Natural killer cell (primary cell): ENCODE measurements at regions not wholly inside any gene's neighbourhood (a gene's known extent, or its start where the extent isn't known, plus 50 kb on each side); places are given as distances from the start of the nearest gene placed in this dataset.

Experiments used
- ATAC-seq, 3 donors: fragments of 150-1000 bp in 2 of 3; fragments of 200-7000 bp in 1 of 3; cut with Tn5 transposase; 1 replicate in 1 of 3; 2 replicates in 2 of 3; pipeline ENCODE4 v1.10.0; 2021; ENCODE audit warnings: mild to moderate bottlenecking in 2 of 3, moderate library complexity in 2 of 3
- DNase-seq, 2 donors: peaks; one replicate each; pipeline versions ENCODE4 v3.0.0 to v3.0.0-alpha.2; 2013 to 2021; ENCODE audit warnings: mixed read lengths in 1 of 2
- H3K27ac ChIP-seq: one replicate; pipeline ENCODE4 v1.5.1; 2013; ENCODE audit warnings: mild to moderate bottlenecking, low read length
- H3K27me3 ChIP-seq: one replicate; pipeline ENCODE4 v1.6.1; 2013; ENCODE audit warnings: low read length; ENCODE audit not compliant: control insufficient read depth, insufficient read depth
- H3K36me3 ChIP-seq: one replicate; pipeline ENCODE4 v1.6.1; 2013; ENCODE audit warnings: low read length; ENCODE audit not compliant: control insufficient read depth, insufficient read depth
- H3K4me1 ChIP-seq: one replicate; pipeline ENCODE4 v1.6.1; 2013; ENCODE audit warnings: low read length; ENCODE audit not compliant: control insufficient read depth, insufficient read depth
- H3K4me3 ChIP-seq: one replicate; pipeline ENCODE4 v1.5.1; 2013; ENCODE audit warnings: low read length
- H3K9me3 ChIP-seq: one replicate; pipeline ENCODE4 v1.6.1; 2013; ENCODE audit warnings: low read length; ENCODE audit not compliant: control insufficient read depth, insufficient read depth
- H3K27ac Mint-ChIP-seq, 2 donors: one replicate each; pipeline ENCODE4 v1.8.0; 2022; ENCODE audit warnings: mild to moderate bottlenecking in 2 of 2, mixed read lengths in 2 of 2, moderate library complexity in 1 of 2
- H3K27me3 Mint-ChIP-seq, 2 donors: one replicate each; pipeline ENCODE4 v1.8.0; 2022; ENCODE audit warnings: low read depth in 2 of 2, mixed read lengths in 2 of 2
- H3K36me3 Mint-ChIP-seq: one replicate; pipeline ENCODE4 v1.8.0; 2022; ENCODE audit warnings: mixed read lengths
- H3K4me1 Mint-ChIP-seq, 2 donors: one replicate each; pipeline ENCODE4 v1.8.0; 2022; ENCODE audit warnings: mixed read lengths in 2 of 2
- H3K4me3 Mint-ChIP-seq: one replicate; pipeline ENCODE4 v1.8.0; 2022; ENCODE audit warnings: mild to moderate bottlenecking, moderate library complexity, mixed read lengths
- H3K9me3 Mint-ChIP-seq, 2 donors: one replicate each; pipeline ENCODE4 v1.8.0; 2022; ENCODE audit warnings: mixed read lengths in 2 of 2
- CTCF ChIP-seq: fragments of 200-600 bp; IDR thresholded peaks from one replicate; pipeline ENCODE4 v1.8.0; 2022; ENCODE audit warnings: antibody characterized with exemption
- WGBS: methylation state at CpG from one replicate; pipeline ENCODE4 v1.1.7; 2013; ENCODE audit warnings: missing lambda C conversion rate; ENCODE audit not compliant: insufficient coverage; 5-methylcytosine and 5-hydroxymethylcytosine counted together
- intact Hi-C: fragments of 100-400 bp; cut with micrococcal nuclease; formaldehyde crosslinking; loops from one replicate; pipeline ENCODE4 v1.14.2; 2022

GRCh38 chrX:9146657-9147056 lies 112.7 kb upstream of the FAM9B start:
- ATAC-seq (no peak), DNase-seq (no peak)
- H3K4me1 Mint-ChIP-seq = no peaks in the 10 kb centered on the region
- H3K9me3 Mint-ChIP-seq = no peaks in the 10 kb centered on the region
- no peak overlapping the region for H3K27ac Mint-ChIP-seq
- Histone ChIP-seq H3K36me3 (no peaks in the 10 kb centered on the region), H3K9me3 (no peaks in the 10 kb centered on the region), H3K4me3 (no peak overlapping the region), H3K4me1 (no peaks in the 10 kb centered on the region), H3K27me3 (no peaks in the 10 kb centered on the region), H3K27ac (no peak overlapping the region)
- no peak for TF ChIP-seq CTCF
- intact Hi-C loops = no loop called here
- WGBS = 97% methylated on average over 7 of the region's 9 CpGs
- H3K36me3 Mint-ChIP-seq = no peaks in the 10 kb centered on the region
- H3K27me3 Mint-ChIP-seq = peaks cover 4 to 24% of the 10 kb centered on the region in 2 donors
- H3K4me3 Mint-ChIP-seq = no peak overlapping the region

GRCh38 chrX:9147086-9147485 lies 113.2 kb upstream of the FAM9B start:
- H3K36me3 ChIP-seq = no peaks in the 10 kb centered on the region
- WGBS = 66% methylated on average over 3 of the region's 5 CpGs
- no peak overlapping the region for H3K27ac Mint-ChIP-seq
- no peaks in the 10 kb centered on the region for H3K27me3 ChIP-seq
- H3K4me3 Mint-ChIP-seq = no peak overlapping the region
- ATAC-seq (no peak), DNase-seq (no peak)
- no peaks in the 10 kb centered on the region for H3K9me3 ChIP-seq
- no peaks in the 10 kb centered on the region for H3K9me3 Mint-ChIP-seq
- no peak overlapping the region for H3K4me3 ChIP-seq
- H3K27ac ChIP-seq = no peak overlapping the region
- H3K4me1 Mint-ChIP-seq = no peaks in the 10 kb centered on the region
- TF ChIP-seq CTCF = no peak
- peaks cover 6 to 24% of the 10 kb centered on the region in 2 donors for H3K27me3 Mint-ChIP-seq
- H3K4me1 ChIP-seq = no peaks in the 10 kb centered on the region
- H3K36me3 Mint-ChIP-seq = no peaks in the 10 kb centered on the region
- intact Hi-C loops = no loop called here

GRCh38 chrX:9147726-9148125 lies 113.8 kb upstream of the FAM9B start:
- DNase-seq = no peak
- Mint-ChIP-seq H3K4me3 (no peak overlapping the region), H3K4me1 (no peaks in the 10 kb centered on the region), H3K27me3 (peaks cover 6 to 24% of the 10 kb centered on the region in 2 donors), H3K9me3 (no peaks in the 10 kb centered on the region), H3K36me3 (no peaks in the 10 kb centered on the region), H3K27ac (no peak overlapping the region)
- no peaks in the 10 kb centered on the region for H3K36me3 ChIP-seq
- no peaks in the 10 kb centered on the region for H3K27me3 ChIP-seq
- H3K4me3 ChIP-seq = no peak overlapping the region
- intact Hi-C loops = no loop called here
- 84% methylated on average over 7 of the region's 7 CpGs for WGBS
- no peak overlapping the region for H3K27ac ChIP-seq
- H3K9me3 ChIP-seq = no peaks in the 10 kb centered on the region
- no peak for ATAC-seq
- no peaks in the 10 kb centered on the region for H3K4me1 ChIP-seq
- no peak for TF ChIP-seq CTCF

GRCh38 chrX:9148615-9149399 lies 114.9 kb upstream of the FAM9B start:
- Mint-ChIP-seq H3K36me3 (no peaks in the 10 kb centered on the region), H3K27ac (no peak overlapping the region), H3K27me3 (peaks cover 6 to 24% of the 10 kb centered on the region in 2 donors), H3K4me1 (peaks cover 0 to 5% of the 10 kb centered on the region in 2 donors), H3K9me3 (no peaks in the 10 kb centered on the region), H3K4me3 (no peak overlapping the region)
- Histone ChIP-seq H3K4me3 (no peak overlapping the region), H3K36me3 (no peaks in the 10 kb centered on the region), H3K4me1 (no peaks in the 10 kb centered on the region), H3K27ac (no peak overlapping the region), H3K9me3 (no peaks in the 10 kb centered on the region), H3K27me3 (no peaks in the 10 kb centered on the region)
- no peak for TF ChIP-seq CTCF
- no peak for DNase-seq
- ATAC-seq = no peak
- WGBS = 78% methylated on average over 8 of the region's 9 CpGs
- intact Hi-C loops = no loop called here
